ENCODE measurements at regions not wholly inside any gene's neighbourhood (a gene's known extent, or its start where the extent isn't known, plus 50 kb on each side); places are given as distances from the start of the nearest gene placed in this dataset.

DNA sequence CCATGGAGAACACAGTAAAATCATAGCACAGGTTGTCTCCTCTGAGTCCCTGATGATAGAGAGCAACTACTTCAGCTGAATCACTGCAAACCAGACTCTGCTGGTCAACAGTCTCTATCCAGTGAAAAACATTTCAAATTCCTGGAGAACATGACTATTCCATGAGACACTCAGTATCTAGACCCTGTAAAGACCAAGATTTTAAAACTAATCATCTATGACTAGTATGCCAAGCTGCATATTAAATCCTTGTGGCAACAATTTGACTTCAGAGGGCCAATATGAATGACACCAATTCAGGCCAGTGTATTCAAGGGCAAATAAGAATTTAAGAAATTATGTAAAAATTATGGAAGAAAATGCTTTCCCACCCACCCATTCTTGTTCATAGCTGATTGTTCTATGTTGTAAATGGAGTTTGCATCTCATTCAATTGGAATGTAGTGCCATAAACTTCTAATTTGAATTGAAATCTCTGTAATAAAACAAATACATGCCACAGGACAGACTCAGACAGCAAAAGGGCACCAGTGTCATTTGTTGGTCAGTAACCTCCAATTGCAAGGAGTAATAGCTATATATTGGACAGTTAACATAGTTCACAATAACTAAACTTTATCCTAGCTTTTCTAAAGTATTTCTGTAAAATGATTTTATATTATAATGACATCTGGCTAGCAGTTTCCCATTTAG, 80.1 kb upstream of the LPAR1 start:
- TF ChIP-seq CTCF (IDR thresholded peaks at IDR 0.05) (no peak), POLR2AphosphoS5 (IDR thresholded peaks at IDR 0.05) (no peak)

Data from transverse colon (tissue), 4 donors.